ENCODE measurements at regions not wholly inside any gene's neighbourhood (a gene's known extent, or its start where the extent isn't known, plus 50 kb on each side); places are given as distances from the start of the nearest gene placed in this dataset.

DNA sequence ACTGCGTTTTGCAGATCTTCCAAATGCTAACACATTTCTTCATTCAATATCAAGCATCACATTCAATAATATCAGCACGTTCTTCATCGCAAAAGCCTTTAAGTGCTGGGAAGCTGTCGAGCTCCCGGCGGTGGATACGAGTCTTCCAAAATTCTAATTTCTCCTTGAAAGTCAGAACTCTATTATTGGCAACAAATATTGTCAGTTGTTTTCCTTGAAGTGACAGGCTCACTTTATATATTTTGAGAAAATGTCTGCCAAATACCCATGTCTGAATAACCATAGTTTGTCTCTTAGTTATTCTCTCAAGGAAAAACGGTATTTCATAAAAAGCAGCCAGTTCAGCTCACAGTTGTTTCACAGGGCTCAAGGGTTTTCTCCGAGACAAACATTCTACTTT lies 226.2 kb upstream of the C1orf174 start:
- H3K4me1 ChIP-seq (ENCODE audit: insufficient read depth, low read length) = no peaks in the 10 kb centered on the region
- H3K4me3 ChIP-seq (ENCODE audit: low read length) = no peak overlapping the region
- H3K27me3 ChIP-seq (ENCODE audit: insufficient read depth, low read length) = no peaks in the 10 kb centered on the region
- H3K36me3 ChIP-seq (ENCODE audit: insufficient read depth, low read length) = no peaks in the 10 kb centered on the region
- no peak overlapping the region for H3K9ac ChIP-seq (ENCODE audit: low read depth, low read length)
- 95% methylated on average over 9 of the region's 9 CpGs for WGBS
- H3K9me3 ChIP-seq (ENCODE audit: insufficient read depth, low read depth, low read length) = no peaks in the 10 kb centered on the region
- H3K27ac ChIP-seq (ENCODE audit: low read depth, low read length) = no peak overlapping the region

DNA sequence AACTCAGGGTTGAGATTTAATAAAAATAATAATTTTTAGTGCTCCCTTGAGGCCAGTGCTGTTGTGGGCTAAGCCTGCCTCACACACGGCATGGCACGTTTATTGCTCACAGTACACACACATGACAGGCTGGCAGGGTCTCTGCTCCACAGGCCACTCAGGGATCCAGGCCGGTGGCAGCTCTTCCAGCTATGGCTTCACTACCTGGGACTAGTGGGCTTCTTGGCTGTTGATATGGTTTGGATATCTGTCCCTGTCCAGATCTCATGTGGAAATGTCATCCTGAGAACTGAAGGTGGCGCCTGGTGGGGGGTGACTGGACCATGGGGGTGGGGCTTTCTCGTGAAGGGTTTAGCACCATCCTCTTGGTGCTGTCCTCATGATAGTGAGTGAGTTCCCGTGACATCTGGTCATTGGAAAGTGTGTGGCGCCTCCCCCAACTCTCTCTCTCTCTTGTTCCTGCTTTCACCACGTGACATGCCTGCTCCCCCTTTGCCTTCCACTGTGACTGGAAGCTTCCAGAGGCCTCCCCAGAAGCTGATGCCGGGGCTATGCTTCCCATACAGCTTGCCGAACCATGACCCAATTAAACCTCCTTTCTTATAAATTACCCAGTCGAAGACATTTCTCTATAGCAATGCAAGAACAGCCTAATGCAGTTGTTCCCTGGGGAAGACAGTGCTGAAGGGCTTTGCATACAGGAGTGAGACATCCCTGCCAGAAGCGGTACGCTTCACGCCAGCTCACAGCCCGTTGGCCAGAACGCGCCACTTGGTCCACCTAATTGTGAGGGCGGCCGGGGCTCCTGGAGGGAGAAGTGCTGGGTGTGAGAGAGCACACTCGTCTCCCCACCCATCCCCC lies 226.9 kb upstream of the C1orf174 start:
- H3K9me3 ChIP-seq (ENCODE audit: insufficient read depth, low read depth, low read length) = no peaks in the 10 kb centered on the region
- no peaks in the 10 kb centered on the region for H3K36me3 ChIP-seq (ENCODE audit: insufficient read depth, low read length)
- no peak overlapping the region for H3K27ac ChIP-seq (ENCODE audit: low read depth, low read length)
- 0 out of 2 replicates have a peak, but pooled peaks cover 2% of the 10 kb centered on the region for H3K4me1 ChIP-seq (ENCODE audit: insufficient read depth, low read length)
- no peaks in the 10 kb centered on the region for H3K27me3 ChIP-seq (ENCODE audit: insufficient read depth, low read length)
- H3K9ac ChIP-seq (ENCODE audit: low read depth, low read length) = no peak overlapping the region
- H3K4me3 ChIP-seq (ENCODE audit: low read length) = no peak overlapping the region
- 94% methylated on average over 20 of the region's 20 CpGs for WGBS

DNA sequence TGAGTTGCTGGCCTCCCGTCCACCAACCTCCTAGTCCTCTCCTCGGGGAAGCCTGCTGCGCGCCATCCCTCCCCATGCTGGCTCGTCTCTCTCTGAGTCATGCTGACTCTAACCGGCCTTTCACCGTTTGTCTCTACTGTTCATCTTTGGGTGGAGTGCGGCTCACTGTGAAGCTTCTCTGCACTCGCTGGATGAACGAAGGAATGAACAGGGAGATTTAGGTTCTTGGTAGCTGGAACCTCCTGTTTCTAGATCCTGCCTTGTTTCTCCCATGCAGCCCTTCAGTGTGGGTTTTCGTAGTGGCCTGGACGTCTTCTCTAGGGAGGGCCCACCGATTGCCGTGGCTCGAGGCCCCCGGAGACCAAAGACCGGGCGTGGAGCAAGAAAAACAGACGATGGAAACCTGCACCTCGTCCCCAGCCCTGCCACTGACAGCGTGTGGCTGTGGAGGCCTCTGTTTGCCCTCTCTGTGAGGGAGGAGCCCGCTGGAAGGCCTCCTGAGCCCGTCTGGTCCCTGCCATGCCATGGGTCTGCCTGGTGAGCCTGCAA lies 227.6 kb upstream of the C1orf174 start:
- WGBS = 92% methylated on average over 23 of the region's 23 CpGs

DNA sequence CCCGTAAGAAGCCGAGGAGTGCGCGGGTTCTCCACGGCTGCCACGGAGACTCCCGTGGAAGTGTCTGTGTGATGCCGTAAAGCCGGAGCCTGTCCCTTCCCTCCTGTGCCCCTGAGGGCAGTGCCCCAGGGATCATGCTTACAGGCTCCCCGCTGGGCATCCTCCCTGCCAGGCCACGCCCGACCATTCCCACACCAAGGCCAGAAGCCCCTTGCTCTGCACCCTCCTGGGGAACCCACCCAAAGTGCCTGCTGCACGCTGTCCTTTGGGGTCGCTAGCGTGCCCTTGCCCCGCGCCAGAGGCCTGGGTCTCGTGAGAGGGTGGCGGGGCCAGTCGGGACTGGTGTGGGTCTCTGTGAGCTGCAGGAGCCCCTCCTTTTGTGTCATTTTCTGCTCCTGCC lies 228.5 kb upstream of the C1orf174 start:
- H3K4me3 ChIP-seq (ENCODE audit: low read length) = no peak overlapping the region
- H3K9ac ChIP-seq (ENCODE audit: low read depth, low read length) = no peak overlapping the region
- H3K36me3 ChIP-seq (ENCODE audit: insufficient read depth, low read length) = no peaks in the 10 kb centered on the region
- no peak overlapping the region for H3K27ac ChIP-seq (ENCODE audit: low read depth, low read length)
- WGBS = 95% methylated on average over 20 of the region's 20 CpGs
- H3K9me3 ChIP-seq (ENCODE audit: insufficient read depth, low read depth, low read length) = no peaks in the 10 kb centered on the region
- no peaks in the 10 kb centered on the region for H3K27me3 ChIP-seq (ENCODE audit: insufficient read depth, low read length)
- 0 out of 2 replicates have a peak, but pooled peaks cover 4% of the 10 kb centered on the region for H3K4me1 ChIP-seq (ENCODE audit: insufficient read depth, low read length)

More for the DNA sequence above, 227.6 kb upstream of the C1orf174 start:
- Histone ChIP-seq H3K4me3 (ENCODE audit: low read length) (no peak overlapping the region), H3K27ac (ENCODE audit: low read depth, low read length) (no peak overlapping the region), H3K27me3 (ENCODE audit: insufficient read depth, low read length) (no peaks in the 10 kb centered on the region), H3K9me3 (ENCODE audit: insufficient read depth, low read depth, low read length) (no peaks in the 10 kb centered on the region), H3K36me3 (ENCODE audit: insufficient read depth, low read length) (no peaks in the 10 kb centered on the region), H3K9ac (ENCODE audit: low read depth, low read length) (no peak overlapping the region), H3K4me1 (ENCODE audit: insufficient read depth, low read length) (0 out of 2 replicates have a peak, but pooled peaks cover 4% of the 10 kb centered on the region)

DNA sequence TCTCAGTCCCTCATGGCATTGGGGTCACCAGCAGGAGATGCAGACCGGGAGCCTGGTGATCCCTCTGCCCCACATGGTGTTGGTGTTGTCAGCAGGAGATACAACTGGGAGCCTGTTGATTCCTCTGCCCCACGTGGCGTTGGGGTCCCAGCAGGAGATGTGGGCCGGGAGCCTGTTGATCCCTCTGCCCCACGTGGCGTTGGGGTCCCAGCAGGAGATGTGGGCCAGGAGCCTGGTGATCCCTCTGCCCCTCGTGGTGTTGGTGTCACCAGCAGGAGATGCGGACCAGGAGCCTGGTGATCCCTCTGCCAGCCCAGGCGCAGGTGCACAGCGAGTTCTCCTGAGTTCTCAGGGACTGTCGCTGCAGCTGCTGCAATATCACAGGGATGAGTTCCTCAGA lies 229.6 kb upstream of the C1orf174 start:
- Histone ChIP-seq H3K27me3 (ENCODE audit: insufficient read depth, low read length) (no peaks in the 10 kb centered on the region), H3K36me3 (ENCODE audit: insufficient read depth, low read length) (no peaks in the 10 kb centered on the region), H3K4me3 (ENCODE audit: low read length) (no peak overlapping the region), H3K4me1 (ENCODE audit: insufficient read depth, low read length) (0 out of 2 replicates have a peak, but pooled peaks cover 4% of the 10 kb centered on the region), H3K27ac (ENCODE audit: low read depth, low read length) (no peak overlapping the region), H3K9me3 (ENCODE audit: insufficient read depth, low read depth, low read length) (no peaks in the 10 kb centered on the region), H3K9ac (ENCODE audit: low read depth, low read length) (no peak overlapping the region)
- WGBS = 95% methylated on average over 11 of the region's 11 CpGs

DNA sequence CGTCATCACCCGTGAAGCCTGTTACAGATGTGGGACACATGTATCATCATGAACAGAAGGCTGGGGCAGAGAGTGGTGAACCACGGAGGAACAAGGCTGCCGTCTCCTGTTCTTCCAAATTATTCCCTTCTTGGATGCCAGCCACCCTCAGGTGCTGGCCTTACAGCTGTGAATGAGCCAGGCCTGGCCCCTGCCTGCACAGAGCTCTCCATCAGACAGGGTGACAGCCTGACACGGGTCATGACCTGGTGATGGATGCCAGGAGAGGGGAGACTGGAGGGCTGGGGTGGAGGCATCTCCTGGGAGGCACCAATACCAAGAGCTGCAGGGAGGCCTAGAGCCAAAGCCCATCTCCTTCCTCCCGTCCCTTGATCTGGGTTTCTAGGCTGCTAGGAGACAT lies 230.0 kb upstream of the C1orf174 start:
- 96% methylated on average over 6 of the region's 6 CpGs for WGBS
- no peak overlapping the region for H3K9ac ChIP-seq (ENCODE audit: low read depth, low read length)
- no peaks in the 10 kb centered on the region for H3K27me3 ChIP-seq (ENCODE audit: insufficient read depth, low read length)
- no peaks in the 10 kb centered on the region for H3K36me3 ChIP-seq (ENCODE audit: insufficient read depth, low read length)
- H3K4me3 ChIP-seq (ENCODE audit: low read length) = no peak overlapping the region
- no peak overlapping the region for H3K27ac ChIP-seq (ENCODE audit: low read depth, low read length)
- H3K4me1 ChIP-seq (ENCODE audit: insufficient read depth, low read length) = 0 out of 2 replicates have a peak, but pooled peaks cover 4% of the 10 kb centered on the region
- no peaks in the 10 kb centered on the region for H3K9me3 ChIP-seq (ENCODE audit: insufficient read depth, low read depth, low read length)

DNA sequence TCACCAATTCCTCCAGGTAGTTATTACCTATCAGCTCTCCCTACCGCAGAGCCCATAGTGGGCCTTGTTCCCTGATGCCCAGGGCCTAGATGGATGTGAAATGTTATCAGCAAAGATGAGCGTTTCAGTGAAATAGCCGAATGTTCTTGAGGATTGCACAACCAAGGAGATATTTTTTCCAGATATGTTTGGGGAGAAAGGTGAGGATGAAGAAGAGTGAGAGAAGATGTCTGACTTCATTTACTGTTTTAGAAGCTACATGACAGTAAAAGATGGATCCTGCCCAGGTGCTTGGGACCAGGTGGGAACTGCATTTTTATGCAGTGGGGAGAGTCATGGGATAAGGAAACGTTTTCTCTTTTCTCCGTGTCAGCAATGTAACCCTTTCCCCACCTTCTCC lies 231.7 kb upstream of the C1orf174 start:
- Histone ChIP-seq H3K36me3 (ENCODE audit: insufficient read depth, low read length) (no peaks in the 10 kb centered on the region), H3K4me3 (ENCODE audit: low read length) (no peak overlapping the region), H3K27ac (ENCODE audit: low read depth, low read length) (no peak overlapping the region), H3K4me1 (ENCODE audit: insufficient read depth, low read length) (0 out of 2 replicates have a peak, but pooled peaks cover 4% of the 10 kb centered on the region), H3K9me3 (ENCODE audit: insufficient read depth, low read depth, low read length) (peaks cover 3% of the 10 kb centered on the region; the same call in 1 of the 2 replicates), H3K27me3 (ENCODE audit: insufficient read depth, low read length) (no peaks in the 10 kb centered on the region), H3K9ac (ENCODE audit: low read depth, low read length) (no peak overlapping the region)
- 78% methylated on average over 5 of the region's 5 CpGs for WGBS

DNA sequence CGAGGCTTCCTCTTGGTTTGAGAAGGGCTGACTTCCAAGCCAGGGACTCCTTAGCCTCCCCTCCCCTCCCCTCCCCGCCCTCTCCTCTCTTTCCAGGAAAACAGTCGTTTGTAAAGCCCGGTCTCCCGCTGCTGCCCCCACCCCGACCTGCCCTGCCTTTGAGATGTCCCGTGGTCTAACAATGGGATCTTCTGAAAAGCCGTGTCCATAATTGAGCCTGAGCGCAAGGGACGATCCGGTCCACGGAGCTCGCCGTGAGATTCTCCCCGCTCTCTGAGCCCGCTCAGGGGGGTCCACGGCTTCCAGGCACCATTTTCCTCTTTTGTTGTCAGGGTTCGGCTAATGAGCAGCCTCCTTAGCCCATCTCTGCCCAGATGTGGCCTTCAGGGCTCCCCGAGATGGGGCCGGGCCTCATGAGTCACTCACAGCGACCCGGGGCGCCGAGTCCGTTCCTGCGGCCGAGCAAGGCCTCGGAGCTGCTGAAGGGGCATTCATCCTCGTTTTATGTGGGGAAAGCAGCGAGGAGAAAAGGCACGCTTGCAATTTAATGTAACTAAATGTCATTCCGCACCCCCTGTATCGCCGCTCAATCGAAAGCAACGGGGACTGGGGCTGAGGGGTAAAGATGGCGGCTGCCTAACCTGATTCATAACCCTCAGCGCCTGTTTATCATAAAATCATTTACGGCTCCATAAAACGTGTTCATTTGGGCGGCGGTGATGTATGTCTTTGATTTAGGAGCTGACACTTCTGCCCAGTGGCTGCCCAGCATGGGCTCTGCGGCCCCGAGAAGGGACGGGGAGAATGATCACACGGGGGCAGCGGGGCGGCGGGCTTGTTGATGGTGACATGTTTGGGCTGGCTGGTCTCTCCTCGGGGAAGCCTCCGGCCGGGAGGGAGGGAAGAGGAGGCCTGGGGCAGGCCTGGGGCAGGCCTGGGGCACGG lies 232.6 kb upstream of the C1orf174 start:
- WGBS = 51% methylated on average over 53 of the region's 53 CpGs

DNA sequence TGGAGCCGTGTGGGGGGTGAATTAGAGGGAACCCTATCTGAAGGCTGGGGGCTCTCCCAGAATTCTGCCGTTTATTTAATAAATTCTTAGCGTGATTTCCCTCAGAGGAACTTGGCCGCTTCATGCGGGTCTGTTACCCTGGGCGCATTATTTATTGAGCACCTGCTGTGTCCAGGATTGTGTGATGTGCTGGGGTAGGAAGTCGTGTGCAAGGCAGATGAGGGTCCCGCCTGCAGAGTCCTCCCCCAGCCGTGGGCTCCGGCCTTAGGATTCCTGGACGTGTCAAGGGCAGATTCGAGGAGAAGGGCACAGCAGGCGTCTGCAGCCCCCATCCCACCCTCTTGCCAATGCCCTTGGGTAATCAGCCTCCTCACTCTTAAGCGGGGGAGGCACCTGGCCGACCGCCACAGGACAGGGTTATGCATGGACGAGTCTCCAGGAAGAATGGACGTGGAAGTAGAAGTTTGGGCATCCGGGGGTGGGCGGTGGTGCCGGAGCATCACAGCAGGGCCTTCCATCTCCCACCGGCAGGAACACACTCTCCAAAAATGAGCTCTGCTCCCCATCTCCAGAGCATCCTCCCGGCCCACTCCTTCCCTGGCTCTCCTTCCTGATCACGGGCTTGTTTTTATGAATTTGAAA lies 233.3 kb upstream of the C1orf174 start:
- Histone ChIP-seq H3K36me3 (ENCODE audit: insufficient read depth, low read length) (no peaks in the 10 kb centered on the region), H3K27ac (ENCODE audit: low read depth, low read length) (no peak overlapping the region), H3K9me3 (ENCODE audit: insufficient read depth, low read depth, low read length) (peaks cover 3% of the 10 kb centered on the region; the same call in 1 of the 2 replicates), H3K4me1 (ENCODE audit: insufficient read depth, low read length) (0 out of 2 replicates have a peak, but pooled peaks cover 4% of the 10 kb centered on the region), H3K27me3 (ENCODE audit: insufficient read depth, low read length) (no peaks in the 10 kb centered on the region), H3K4me3 (ENCODE audit: low read length) (no peak overlapping the region), H3K9ac (ENCODE audit: low read depth, low read length) (no peak overlapping the region)
- 75% methylated on average over 24 of the region's 24 CpGs for WGBS

More for the DNA sequence above, 232.6 kb upstream of the C1orf174 start:
- Histone ChIP-seq H3K27ac (ENCODE audit: low read depth, low read length) (no peak overlapping the region), H3K4me1 (ENCODE audit: insufficient read depth, low read length) (0 out of 2 replicates have a peak, but pooled peaks cover 4% of the 10 kb centered on the region), H3K9me3 (ENCODE audit: insufficient read depth, low read depth, low read length) (peaks cover 3% of the 10 kb centered on the region; the same call in 1 of the 2 replicates), H3K36me3 (ENCODE audit: insufficient read depth, low read length) (no peaks in the 10 kb centered on the region), H3K27me3 (ENCODE audit: insufficient read depth, low read length) (no peaks in the 10 kb centered on the region), H3K9ac (ENCODE audit: low read depth, low read length) (no peak overlapping the region), H3K4me3 (ENCODE audit: low read length) (no peak overlapping the region)

DNA sequence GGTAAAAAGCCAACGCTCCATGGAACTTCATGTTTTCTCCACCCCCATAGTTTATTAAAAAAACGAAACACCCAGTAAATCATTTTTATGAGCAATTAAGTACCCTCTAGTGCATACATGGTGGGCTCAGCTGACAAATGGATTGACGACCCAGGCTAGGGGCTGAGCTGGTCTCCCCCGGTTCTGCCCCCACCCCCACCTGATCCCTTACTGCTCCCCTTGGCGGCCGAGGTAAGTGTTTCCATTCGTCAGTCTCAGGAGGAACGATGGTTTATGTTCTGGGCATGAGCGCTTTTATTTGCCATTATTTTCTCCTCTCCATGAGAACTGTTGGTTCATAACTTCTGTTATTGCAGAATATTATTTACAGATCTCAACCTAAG lies 233.9 kb upstream of the C1orf174 start:
- Histone ChIP-seq H3K27me3 (ENCODE audit: insufficient read depth, low read length) (no peaks in the 10 kb centered on the region), H3K36me3 (ENCODE audit: insufficient read depth, low read length) (no peaks in the 10 kb centered on the region), H3K4me3 (ENCODE audit: low read length) (no peak overlapping the region), H3K9me3 (ENCODE audit: insufficient read depth, low read depth, low read length) (peaks cover 3% of the 10 kb centered on the region; the same call in 1 of the 2 replicates), H3K27ac (ENCODE audit: low read depth, low read length) (no peak overlapping the region), H3K9ac (ENCODE audit: low read depth, low read length) (no peak overlapping the region), H3K4me1 (ENCODE audit: insufficient read depth, low read length) (0 out of 2 replicates have a peak, but pooled peaks cover 4% of the 10 kb centered on the region)
- WGBS = 85% methylated on average over 8 of the region's 9 CpGs
